Heart right ventricle (tissue), 16 donors: ENCODE measurements at regions not wholly inside any gene's neighbourhood (a gene's known extent, or its start where the extent isn't known, plus 50 kb on each side); places are given as distances from the start of the nearest gene placed in this dataset.

Experiments used
- ATAC-seq, 8 donors: fragments of 200-7000 bp; cut with Tn5 transposase; one replicate each; pipeline ENCODE4 v1.9.1; 2020; ENCODE audit warnings: mild to moderate bottlenecking in 8 of 8, moderate library complexity in 8 of 8, moderate number of reproducible peaks in 1 of 8
- DNase-seq, 2 donors: peaks; one replicate each; pipeline ENCODE4 v3.0.0-alpha.2; 2020
- H3K27ac ChIP-seq, 10 donors: fragments of 200-600 bp; sonication (generic) in 2 of 10; one replicate each; pipeline versions ENCODE4 v1.5.0 to v1.8.0; 2020 to 2022; ENCODE audit warnings: mild to moderate bottlenecking in 3 of 10
- H3K27me3 ChIP-seq, 7 donors: fragments of 200-600 bp; one replicate each; pipeline ENCODE4 v1.8.0; 2021 to 2022; ENCODE audit warnings: mild to moderate bottlenecking in 2 of 7
- H3K36me3 ChIP-seq, 9 donors: fragments of 200-600 bp; sonication (generic) in 1 of 9; one replicate each; pipeline versions ENCODE4 v1.5.0 to v1.8.0; 2020 to 2022; ENCODE audit warnings: mild to moderate bottlenecking in 2 of 9
- H3K4me1 ChIP-seq, 9 donors: fragments of 200-600 bp; sonication (generic) in 1 of 9; one replicate each; pipeline versions ENCODE4 v1.5.0 to v1.8.0; 2020 to 2022; ENCODE audit warnings: mild to moderate bottlenecking in 4 of 9
- H3K4me3 ChIP-seq, 10 donors: fragments of 200-600 bp; sonication (generic) in 2 of 10; one replicate each; pipeline versions ENCODE4 v1.5.0 to v1.8.0; 2020 to 2022; ENCODE audit warnings: mild to moderate bottlenecking in 7 of 10, moderate library complexity in 2 of 10
- H3K9me3 ChIP-seq, 11 donors: fragments of 200-600 bp in 10 of 11; sonication (generic) in 2 of 11; one replicate each; pipeline versions ENCODE4 v1.5.0 to v1.8.0; 2013 to 2022; ENCODE audit warnings: mild to moderate bottlenecking in 2 of 11, control low read depth in 1 of 11, moderate library complexity in 1 of 11
- CTCF ChIP-seq, 9 donors: fragments of 200-600 bp; sonication (generic) in 2 of 9; IDR thresholded peaks; one replicate each; pipeline versions ENCODE4 v1.5.0 to v1.8.0; 2021 to 2022; ENCODE audit warnings: antibody characterized with exemption in 9 of 9, mild to moderate bottlenecking in 5 of 9, moderate library complexity in 1 of 9
- WGBS, 2 donors: extraction: QIAGEN DNeasy Blood & Tissue Kit; methylation state at CpG; one replicate each; pipeline ENCODE4 v1.1.7; 2013; ENCODE audit warnings: inconsistent platforms in 1 of 2; 5-methylcytosine and 5-hydroxymethylcytosine counted together
- intact Hi-C, 10 donors: fragments of 100-400 bp; cut with DNase I; formaldehyde crosslinking; loops; one replicate each; pipeline versions ENCODE4 v1.11.1 to v1.14.2; 2022
- donor health status: Arrhythmogenic right ventricular cardiomyopathy.
- donor health status: ischemic (EF 13 %, LVEDD 7.1; RV severe dilation, severe dysfunction).
- donor health status: healthy with polysubstance abuse.
- donor health status: DM: no; HTN: yes; CAD: no.
- donor health status: DM: no; HTN: no; CAD: no.
- donor health status: ischemic (EF 25% LVEDD 6.9; RV normal size, moderate dysfunction).
- donor health status: ischemic (EF 25% LVEDD 5.7; RV mildly dilated, moderate dysfunction).
- donor health status: healthy.
- donor health status: DM: yes; HTN: yes; CAD: no.
- donor health status: Ischemic cardiomyopathy.
- donor health status: ischemic (EF 35%, LVEDD 5.7; RV mildly dilated, moderate dysfunction).
- donor health status: nonischemic (EF 11% LVEDD 7.7; RV severe dilation, severe dysfunction).
- donor health status: DM: yes; HTN: yes; CAD: no.
- donor health status: PGD.
- donor health status: ischemic (EF 29% LVEDD 5.4; RV normal size, mild dysfunction).
- donor health status: nonischemic (EF 23%, LVEDD 6.1; RV moderate dilation, normal function).

- Histone ChIP-seq H3K27me3 (no peaks in the 10 kb centered on the region), H3K4me3 (no peak overlapping the region), H3K9me3 (peaks cover 0 to 3% (median 0%) of the 10 kb centered on the region in 11 donors), H3K36me3 (no peaks in the 10 kb centered on the region), H3K27ac (no peak overlapping the region), H3K4me1 (no peaks in the 10 kb centered on the region)
- ATAC-seq (no peak), DNase-seq (no peak)
- TF ChIP-seq CTCF (IDR thresholded peaks at IDR 0.05): no peak
- 94% methylated on average over 3 of the region's 3 CpGs for WGBS, 2 donors
- intact Hi-C loops: no loop called here
These were observed 763.0 kb upstream of the PCDH10 start for GRCh38 chr4:132386130-132386529.

GRCh38 chr4:132387060-132387459 lies 762.0 kb upstream of the PCDH10 start:
- no peak overlapping the region for H3K27ac ChIP-seq
- no peak for TF ChIP-seq CTCF (IDR thresholded peaks at IDR 0.05)
- DNase-seq (no peak), ATAC-seq (no peak)
- no peaks in the 10 kb centered on the region for H3K36me3 ChIP-seq
- peaks cover 0 to 3% (median 0%) of the 10 kb centered on the region in 11 donors for H3K9me3 ChIP-seq
- no peak overlapping the region for H3K4me3 ChIP-seq
- intact Hi-C loops: no loop called here
- H3K27me3 ChIP-seq: no peaks in the 10 kb centered on the region
- 73 to 74% methylated on average over 1 of the region's 1 CpG for WGBS, 2 donors
- no peaks in the 10 kb centered on the region for H3K4me1 ChIP-seq

GRCh38 chr4:132395561-132395960 lies 753.5 kb upstream of the PCDH10 start:
- intact Hi-C loops: no loop called here
- H3K27ac ChIP-seq: no peak overlapping the region
- DNase-seq: no peak
- no peaks in the 10 kb centered on the region for H3K27me3 ChIP-seq
- no peak overlapping the region for H3K4me3 ChIP-seq
- no peak for TF ChIP-seq CTCF (IDR thresholded peaks at IDR 0.05)
- 58 to 78% methylated on average over 1 of the region's 1 CpG for WGBS, 2 donors
- no peaks in the 10 kb centered on the region for H3K4me1 ChIP-seq
- H3K36me3 ChIP-seq: no peaks in the 10 kb centered on the region
- no peak for ATAC-seq
- H3K9me3 ChIP-seq: peaks cover 0 to 3% (median 0%) of the 10 kb centered on the region in 11 donors

- no peak overlapping the region for H3K27ac ChIP-seq
- ATAC-seq (no peak), DNase-seq (no peak)
- no peak overlapping the region for H3K4me3 ChIP-seq
- peaks cover 0 to 3% (median 0%) of the 10 kb centered on the region in 11 donors for H3K9me3 ChIP-seq
- TF ChIP-seq CTCF (IDR thresholded peaks at IDR 0.05): no peak
- no peaks in the 10 kb centered on the region for H3K4me1 ChIP-seq
- intact Hi-C loops: no loop called here
- no peaks in the 10 kb centered on the region for H3K27me3 ChIP-seq
- H3K36me3 ChIP-seq: no peaks in the 10 kb centered on the region
- WGBS, 2 donors: 59 to 60% methylated on average over 1 of the region's 1 CpG
These were observed 752.5 kb upstream of the PCDH10 start for GRCh38 chr4:132396636-132397035.
